GM23248 (cell line): ENCODE measurements at regions not wholly inside any gene's neighbourhood (a gene's known extent, or its start where the extent isn't known, plus 50 kb on each side); places are given as distances from the start of the nearest gene placed in this dataset.

Experiments
- EZH2 ChIP-seq: fragments of 200-600 bp; sonication (generic); IDR thresholded peaks from 2 replicates; pipeline ENCODE4 v1.6.1; 2018; ENCODE audit warnings: antibody characterized with exemption, mild to moderate bottlenecking; ENCODE audit not compliant: insufficient read depth, poor library complexity, severe bottlenecking
- EZH2phosphoT487 ChIP-seq: fragments of 200-600 bp; sonication (generic); IDR thresholded peaks from 2 replicates; pipeline ENCODE4 v1.6.1; 2018; ENCODE audit warnings: antibody characterized with exemption, moderate library complexity, mild to moderate bottlenecking, low read depth; ENCODE audit not compliant: insufficient read depth

GRCh38 chr13:73274147-73274546, 215.3 kb downstream of the KLF5 start:
- TF ChIP-seq EZH2: no peak
- TF ChIP-seq EZH2phosphoT487: no peak
